GM19372 (cell line): ENCODE measurements at regions not wholly inside any gene's neighbourhood (a gene's known extent, or its start where the extent isn't known, plus 50 kb on each side); places are given as distances from the start of the nearest gene placed in this dataset.
"Not testable (repeated sequence)": the region's sequence is repeated elsewhere in the genome, so short reads cannot be mapped to it uniquely, and the experiment has no call there.

Source experiments
- ATAC-seq: cut with Tn5 transposase; IDR thresholded peaks from one replicate; pipeline ENCODE4 v1.9.1; 2021; ENCODE audit warnings: mild to moderate bottlenecking, low read depth, moderate library complexity; ENCODE audit not compliant: unreplicated experiment

DNA sequence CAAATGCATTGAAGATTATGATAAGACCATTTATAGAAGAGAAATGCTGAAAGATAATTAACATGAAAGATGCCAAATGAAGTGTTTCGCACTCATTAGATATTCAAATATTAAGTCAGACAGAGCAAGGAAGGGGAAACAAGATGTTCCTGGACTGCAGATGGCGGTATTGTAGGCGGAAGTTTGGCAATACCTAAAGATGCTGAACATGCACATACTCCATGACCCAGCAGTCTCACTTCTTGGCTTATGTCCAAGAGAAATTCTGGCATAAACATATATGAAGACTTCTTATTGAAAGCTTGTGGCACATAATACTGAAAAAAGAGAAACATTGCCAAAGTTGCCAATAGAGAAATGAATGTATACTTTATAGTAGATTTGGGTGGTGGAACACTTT, 325.4 kb upstream of the SEMA3C start:
- ATAC-seq: no peak

DNA sequence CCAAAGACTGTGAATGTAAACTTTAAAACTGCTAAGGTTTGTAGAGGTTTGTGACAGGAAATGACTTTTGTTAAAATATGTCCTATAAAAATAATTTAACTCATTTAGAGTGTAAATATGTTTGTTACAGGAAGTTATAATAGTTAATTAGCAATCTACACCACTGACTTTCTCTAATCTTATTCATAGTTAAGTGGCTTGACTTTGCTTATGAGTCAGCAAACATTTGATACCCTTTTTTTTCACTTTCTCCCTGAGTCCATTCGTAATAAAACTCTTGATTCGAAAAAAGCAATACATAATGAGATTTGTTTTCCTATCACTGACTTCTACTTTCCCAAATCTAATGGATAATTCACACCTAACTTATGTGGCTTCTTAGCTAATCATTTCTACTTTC, 317.7 kb upstream of the SEMA3C start:
- ATAC-seq: no peak

DNA sequence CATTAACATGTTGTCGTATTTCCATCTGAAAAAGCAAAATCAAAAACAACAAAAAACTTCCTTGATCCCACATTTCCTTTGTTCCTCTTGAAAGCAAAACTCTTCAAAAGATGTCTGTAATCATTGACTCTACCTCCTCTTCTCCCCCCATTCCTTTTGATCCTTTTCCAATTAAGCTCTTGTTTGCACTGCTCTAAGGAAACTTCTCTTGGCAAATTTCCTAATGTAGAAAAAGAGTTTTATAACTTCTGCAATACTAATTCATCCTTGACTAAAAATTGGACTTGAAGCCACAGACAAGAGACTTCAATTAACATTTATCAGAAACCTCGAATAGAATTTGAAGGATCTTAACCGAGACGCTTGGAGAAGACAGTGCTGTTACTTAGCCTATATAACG, 317.1 kb upstream of the SEMA3C start:
- no peak for ATAC-seq

DNA sequence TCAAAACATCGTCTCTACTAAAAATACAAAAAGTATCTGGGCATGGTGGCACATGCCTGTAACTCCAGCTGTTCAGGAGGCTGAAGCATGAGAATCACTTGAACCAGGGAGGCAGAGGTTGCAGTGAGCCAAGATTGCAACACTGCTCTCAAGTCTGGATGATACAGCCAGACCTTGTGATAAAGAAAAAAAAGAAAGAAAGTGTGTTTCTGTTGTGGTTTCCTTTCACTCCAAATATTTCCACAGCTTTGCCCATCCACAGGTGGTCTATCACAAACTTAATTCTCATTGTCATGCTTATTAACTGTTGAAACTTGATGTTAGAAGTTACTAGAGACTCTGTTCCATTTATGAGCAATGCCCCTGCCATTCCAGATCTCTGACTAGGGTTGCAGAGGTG, 316.0 kb upstream of the SEMA3C start:
- no peak for ATAC-seq

DNA sequence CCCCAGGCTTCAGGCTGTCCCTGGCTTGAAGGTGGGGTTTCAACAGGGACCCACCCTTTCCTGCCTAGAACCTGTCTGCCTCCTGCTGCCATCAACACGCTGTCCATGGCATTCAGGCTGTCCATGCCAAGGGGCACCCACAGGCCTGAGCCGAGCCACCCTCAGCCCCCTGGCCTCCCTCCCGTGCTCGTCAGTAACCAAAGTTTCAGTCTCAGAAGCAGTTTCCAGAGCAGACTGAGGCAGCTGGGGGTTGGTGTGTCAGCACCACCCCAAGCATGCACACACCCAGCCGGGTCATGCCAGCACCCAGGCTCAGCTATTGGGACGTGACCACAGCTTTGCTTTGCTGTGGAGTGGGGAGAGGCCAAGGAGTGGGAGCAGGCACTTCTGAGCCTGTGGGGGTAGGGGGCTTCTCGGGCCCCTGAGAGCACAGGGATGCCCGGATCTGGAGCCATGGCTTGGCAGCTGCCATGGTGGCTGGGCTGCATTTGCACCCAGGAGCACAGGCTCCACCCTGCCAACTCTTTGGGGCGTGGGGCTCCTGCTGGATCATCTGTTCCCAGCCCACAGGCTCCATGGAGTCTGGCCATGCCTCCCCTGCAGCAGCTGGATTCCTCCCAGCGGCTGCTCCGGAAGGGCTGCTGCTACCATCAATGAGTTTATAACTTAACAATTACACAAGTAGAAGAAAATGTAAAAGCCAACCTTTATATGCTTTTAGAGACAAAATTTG, 314.5 kb upstream of the SEMA3C start:
- ATAC-seq: no peak

DNA sequence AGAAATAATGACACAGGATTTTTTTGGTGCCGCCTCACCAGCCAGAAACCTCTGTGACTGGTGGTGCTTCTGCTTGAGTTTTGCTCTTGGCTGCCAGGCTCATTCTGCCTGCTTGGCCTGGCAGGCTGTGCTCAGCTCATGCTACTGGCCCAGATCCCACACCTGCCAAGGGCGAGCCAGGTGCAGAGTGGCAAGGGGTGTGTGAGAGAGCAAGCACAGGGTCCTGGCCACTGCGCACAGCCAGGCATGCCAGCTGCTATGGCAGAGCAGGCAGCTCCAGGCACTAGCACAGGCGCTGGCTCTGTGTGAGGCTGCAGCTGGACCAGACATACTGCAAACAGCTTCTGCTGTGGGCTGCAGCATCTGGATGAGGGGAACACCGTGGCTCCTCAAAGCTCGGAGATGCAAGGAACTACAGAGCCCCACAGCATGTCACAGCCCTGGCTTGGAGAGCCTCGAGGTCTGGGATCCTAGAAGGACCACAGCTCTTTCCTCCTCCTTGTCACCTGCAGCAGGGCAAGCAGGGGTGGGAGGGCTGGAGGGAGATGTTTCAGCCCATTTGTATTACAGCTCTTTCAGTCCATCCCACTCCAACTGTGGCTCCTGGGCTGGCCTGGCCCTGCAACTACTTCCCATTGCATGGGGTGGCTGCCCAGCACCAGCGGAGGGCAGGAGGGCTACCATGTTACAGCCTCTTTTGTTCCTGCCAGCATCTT, 313.4 kb upstream of the SEMA3C start:
- ATAC-seq: no peak

DNA sequence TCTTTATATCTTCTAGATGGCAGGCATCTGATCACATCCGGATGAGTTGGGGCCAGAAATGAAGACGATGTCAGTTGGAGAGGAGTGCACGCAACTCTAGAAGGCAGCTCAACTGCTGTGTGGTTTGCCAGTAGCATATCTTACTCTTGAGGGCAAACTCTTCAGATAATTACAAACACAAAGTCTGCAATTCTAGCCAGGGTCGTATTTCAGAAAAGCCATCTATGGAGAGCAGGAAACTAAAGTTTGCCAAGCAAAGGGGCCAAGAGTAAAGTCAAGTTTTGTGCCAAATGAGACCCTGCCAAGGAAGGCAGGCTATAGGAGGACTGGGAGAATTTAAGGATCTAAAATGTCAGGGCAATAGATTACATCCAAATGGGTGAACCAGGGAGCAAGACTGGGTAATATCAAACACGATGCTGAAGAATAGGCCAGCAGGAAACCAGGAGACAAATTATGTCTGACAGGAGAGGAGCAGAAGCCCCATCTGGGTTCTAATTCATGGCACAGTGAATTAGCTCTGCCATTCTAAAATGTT, 312.5 kb upstream of the SEMA3C start:
- ATAC-seq: no peak

DNA sequence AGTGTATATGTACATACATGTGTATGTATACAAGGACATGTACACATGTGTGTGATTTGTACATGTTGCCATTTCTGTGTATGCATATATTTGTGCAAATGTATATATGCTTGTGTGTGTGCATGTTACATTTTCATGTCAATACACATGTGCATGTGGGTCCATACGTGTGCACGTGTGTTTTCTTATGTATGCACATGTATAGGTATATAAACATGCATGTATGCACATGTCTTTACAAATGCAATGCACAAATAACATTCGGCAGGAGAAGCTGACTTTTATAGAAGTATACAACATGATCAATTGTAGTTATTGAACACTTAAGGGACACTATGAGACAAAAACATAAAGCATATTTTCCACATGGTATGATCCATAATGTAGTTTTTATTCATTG, 307.4 kb upstream of the SEMA3C start:
- ATAC-seq: no peak

DNA sequence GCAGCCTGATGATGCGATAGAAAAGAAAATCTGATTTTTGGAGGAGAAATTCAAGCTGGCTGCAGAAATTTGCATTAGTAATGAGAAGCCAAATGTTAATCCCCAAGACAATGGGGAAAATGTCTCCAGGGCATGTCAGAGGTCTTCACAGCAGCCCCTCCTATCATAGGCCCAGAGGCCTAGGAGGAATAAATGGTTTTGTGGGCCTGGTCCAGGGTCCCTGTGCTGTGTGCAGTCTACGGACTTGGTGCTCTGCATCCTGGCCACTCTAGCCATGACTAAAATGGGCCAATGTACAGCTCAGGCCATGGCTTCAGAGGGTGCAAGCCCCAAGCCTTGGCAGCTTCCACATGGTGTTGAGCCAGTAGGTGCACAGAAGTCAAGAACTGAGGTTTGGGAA, 303.8 kb upstream of the SEMA3C start:
- not testable (repeated sequence) for ATAC-seq

DNA sequence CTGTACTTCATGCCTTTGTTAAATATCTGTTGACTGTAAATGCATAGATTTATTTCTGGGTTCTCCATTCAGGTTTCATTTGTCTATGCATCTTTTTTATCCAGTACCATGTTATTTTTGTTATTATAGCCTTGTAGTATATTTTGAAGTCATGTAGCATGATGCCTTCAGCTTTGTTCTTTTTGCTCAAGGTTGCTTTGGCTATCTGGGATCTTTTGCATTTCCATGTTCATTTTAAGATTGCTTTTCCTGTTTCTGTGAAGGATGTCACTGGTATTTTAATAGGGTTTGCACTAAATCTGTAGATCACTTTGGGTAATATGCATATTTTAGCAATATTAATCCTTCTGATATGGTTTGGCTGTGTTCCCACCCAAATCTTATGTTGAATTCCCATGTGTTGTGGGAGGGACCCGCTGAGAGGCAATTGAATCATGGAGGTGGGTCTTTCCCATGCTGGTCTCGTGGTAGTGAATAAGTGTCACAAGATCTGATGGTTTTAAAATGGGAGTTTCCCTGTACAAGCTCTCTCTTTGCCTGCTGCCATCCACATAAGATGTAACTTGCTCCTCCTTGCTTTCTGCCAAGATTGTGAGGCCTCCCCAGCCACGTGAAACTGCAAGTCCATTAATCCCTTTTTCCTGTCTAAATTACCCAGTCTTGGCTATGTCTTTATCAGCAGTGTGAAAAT, 302.8 kb upstream of the SEMA3C start:
- no peak for ATAC-seq

DNA sequence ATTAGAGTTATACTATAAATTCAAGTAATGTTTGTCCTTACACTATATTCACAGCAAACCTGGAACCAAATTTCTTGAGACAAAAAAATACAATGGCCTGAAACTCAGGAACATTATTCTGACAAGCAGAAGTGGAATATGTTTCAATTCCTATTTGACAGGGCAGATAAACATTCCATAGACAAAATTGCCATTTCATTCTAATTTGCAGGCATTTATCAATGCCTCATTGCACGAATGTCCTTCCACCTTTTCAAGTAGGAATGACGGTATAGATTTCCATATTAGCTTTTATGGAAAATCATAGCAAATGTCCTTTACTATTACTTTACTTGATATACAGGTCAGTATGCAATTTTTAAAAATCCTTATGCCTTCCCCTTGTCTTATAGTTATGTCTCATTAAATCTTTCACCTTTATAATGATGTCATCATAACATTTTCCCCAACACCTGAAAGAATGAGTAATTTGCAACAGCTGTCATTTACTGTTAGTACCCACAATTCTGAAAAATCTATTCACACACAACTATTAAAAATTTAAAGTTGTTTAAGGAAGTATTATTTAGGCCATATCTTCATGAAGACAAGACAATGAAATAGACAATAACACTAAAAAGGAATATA, 299.7 kb upstream of the SEMA3C start:
- no peak for ATAC-seq

DNA sequence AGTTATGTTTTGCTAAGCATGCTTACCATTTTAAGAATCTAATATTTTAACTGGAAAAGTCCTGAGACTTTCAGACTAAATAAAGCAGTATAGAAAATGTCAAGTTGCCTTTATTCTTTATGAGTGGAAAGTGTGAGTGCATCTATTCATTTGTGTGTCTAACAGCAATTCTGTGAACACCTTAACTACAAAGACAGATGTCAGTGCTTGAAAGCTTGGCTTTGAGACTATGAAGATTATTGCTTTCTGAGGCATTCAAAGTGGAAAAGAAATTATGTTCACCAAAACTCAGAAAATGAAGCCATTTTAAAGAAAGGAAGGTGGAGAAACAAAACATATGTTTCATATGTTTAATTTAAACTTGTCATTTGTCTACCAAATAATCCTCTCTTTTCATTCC, 294.5 kb upstream of the SEMA3C start:
- ATAC-seq: no peak

DNA sequence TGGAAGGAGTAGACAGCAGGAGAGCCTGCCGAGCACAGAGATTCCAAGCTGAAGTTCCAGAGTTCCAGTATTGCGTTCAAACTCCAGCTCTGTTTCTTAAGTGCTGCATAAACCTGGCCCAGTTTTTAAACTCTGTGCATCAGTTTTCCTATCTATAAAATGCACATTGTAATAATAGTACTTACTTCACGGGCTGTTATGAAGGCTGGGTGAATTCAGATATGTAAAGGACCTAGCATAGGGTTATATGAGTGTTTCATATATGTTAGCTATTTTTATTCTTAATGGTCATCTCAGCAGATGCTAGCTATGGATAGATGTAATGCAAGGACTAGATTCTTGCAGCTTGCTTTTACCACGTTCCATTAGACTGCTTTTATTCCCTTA, 293.1 kb upstream of the SEMA3C start:
- ATAC-seq: no peak

DNA sequence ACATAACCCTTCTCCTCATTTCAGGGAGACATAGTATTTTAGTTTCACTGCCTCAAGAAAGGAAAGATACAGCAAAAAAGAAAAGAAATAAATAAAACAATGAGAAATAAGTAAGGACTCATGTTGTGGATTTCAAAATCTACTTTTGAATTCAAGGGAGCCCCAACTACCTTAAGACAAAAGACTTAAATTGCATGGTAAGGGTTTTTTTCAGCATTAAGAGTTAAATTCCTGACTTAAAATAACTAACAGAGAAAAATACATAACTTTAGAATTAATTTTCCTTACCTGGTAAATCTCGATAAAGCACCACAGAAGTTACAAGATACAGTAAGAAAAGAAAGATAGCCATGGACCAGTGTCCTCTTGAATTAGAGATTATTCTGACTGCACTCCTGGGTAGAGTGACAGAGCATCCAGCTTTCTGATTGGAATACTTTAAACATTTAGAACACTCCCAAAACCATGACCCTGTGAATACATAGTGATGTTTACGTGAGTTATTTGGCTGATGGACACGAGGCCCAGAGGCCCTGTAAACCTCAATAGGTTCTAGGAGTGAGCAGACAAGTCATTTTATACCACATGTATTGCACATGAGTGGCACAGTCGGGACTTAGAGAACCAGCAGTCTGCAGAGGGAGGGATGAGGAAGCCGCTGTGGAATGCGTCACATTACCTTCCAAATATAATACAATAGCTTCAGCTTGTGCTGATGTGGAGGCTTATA, 292.5 kb upstream of the SEMA3C start:
- ATAC-seq: no peak

DNA sequence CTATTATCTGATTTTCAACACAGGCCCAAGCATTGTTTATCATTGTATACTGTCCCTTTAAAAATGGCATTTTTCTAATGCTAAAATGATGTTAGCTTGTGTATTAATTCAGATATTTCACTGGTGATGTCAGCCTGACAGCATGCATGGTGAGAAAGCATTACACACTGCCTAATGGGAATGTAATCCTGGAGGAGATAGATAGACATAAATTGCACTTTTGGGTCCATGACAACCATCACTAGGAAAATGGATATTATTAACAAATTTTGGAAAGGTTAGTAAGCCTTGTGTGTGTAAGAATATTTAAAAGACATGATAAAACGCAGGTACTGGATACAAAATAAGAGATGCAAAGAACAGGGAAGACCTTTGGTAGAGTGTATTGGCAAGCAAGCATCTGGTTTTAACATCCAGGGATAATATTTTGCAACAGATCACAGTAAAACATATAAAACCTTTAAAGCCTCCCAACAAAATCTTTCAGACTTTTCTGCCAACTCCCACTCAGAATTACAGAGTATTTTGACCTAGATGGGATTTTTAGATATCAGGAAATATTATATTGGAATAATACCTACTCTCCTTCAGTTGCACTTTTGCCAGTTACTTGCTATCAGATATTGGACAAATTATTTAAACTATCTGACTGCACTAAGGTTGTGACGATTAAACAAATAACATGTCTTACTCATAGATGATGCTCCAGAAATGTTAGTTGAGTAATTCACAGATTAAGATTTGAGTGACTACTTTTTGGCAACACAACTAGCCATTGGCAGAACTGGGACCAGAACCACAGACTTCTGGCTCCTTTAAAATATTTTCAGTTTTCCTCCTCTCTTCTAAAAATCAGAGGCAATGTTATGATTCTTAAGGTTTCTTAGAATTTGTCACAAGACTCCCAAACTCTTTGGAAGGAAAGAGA, 291.6 kb upstream of the SEMA3C start:
- ATAC-seq: no peak

DNA sequence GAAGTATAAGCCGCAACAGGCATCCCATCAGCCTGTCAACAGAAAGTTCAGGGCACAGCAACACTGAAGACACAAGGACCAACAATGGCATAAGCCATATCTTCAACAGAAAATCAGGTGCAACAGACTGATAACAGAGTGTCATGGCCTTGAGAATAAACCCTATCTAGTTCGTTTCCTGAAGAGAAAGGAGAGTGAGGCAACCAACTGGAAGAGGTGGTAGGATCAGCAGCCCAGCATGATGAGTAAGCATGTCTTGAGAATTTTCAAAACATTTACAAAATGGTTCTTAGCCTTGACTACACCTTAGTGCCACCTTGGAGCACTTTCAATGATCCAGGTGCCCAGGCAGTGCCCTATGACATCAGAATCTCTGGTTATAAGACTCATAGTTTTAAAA, 290.2 kb upstream of the SEMA3C start:
- no peak for ATAC-seq

DNA sequence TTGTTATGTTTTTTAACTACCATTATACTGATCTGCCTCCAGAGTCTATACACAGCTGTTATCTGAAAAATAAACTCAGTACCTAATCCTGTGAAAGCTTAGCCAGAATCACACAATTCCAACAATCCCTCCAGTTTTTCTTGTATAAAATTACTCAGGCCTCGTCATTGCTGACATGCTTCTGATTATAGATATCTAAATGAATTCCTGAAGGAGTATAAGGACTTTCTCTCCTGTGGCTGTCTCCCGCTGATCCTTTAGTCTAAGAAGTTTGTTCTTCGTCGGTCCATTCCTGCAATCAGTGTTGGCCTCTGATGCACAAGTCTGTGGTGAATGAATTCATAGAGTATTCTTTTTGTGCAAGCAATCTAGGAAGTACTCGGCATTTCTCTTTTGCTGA, 288.9 kb upstream of the SEMA3C start:
- ATAC-seq: no peak

DNA sequence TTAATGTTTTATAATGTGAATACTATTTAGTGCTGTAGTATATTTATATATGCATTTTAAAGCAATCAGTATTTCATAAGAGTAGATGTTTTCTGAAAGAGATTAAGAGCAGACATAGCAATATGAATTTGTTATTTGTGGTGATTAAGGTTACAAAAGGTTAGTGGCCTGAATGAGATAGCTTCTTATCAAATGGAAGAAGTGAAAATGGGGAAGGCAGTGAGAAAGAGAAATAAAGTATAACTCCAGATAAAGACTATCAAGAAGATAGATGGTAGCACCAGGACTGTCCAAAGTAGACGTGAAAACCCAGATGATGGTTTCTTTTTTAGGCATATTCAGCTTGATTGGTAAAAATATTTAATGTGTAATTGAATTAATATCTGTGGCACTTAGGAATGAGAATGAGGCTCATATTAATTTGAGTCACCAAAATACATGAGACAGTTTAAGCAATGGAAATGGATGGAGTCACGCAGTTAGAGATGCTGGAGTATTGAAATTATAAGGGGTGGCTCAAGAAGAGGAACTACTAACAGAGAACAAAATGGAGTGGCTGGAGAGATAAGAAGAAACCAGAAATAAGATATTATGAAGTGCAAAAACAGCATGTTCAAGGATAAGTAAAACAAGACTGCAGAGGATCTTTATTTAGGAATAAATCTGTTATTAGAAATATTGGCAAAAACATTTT, 288.0 kb upstream of the SEMA3C start:
- no peak for ATAC-seq

DNA sequence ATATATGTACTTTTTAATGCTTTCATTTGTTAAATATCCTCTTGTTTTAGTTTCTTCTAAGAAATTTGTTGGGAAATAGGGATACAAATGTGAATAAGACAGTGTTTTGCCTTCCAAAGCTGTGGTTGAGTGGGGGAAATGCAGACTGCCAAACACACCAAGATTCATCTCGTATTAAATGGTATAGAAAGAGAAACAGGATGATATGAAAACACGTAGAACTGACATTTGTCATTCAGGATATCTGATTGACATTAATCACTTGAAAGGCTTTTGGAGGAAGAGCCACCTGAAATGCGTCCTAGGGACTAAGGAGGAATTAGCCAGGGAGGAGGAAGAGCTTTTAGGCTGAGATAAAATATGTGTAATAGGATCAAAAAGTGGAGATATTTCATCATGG, 287.4 kb upstream of the SEMA3C start:
- ATAC-seq: no peak
